NB4 (cell line): ENCODE measurements at regions not wholly inside any gene's neighbourhood (a gene's known extent, or its start where the extent isn't known, plus 50 kb on each side); places are given as distances from the start of the nearest gene placed in this dataset.

Experiments used
- MYC ChIP-seq: IDR thresholded peaks from 2 replicates; pipeline ENCODE4 v1.6.1; 2011; ENCODE audit warnings: low read depth, low read length
- POLR2A ChIP-seq: IDR thresholded peaks from 2 replicates; pipeline ENCODE4 v1.6.1; 2011; ENCODE audit warnings: mild to moderate bottlenecking; ENCODE audit not compliant: insufficient read length; ENCODE audit errors: extremely low read depth
- TF ChIP-seq, protein P1 (sequence below): IDR thresholded peaks from one replicate; pipeline ENCODE4 v1.5.1; 2012; ENCODE audit warnings: low read depth, low read length

DNA sequence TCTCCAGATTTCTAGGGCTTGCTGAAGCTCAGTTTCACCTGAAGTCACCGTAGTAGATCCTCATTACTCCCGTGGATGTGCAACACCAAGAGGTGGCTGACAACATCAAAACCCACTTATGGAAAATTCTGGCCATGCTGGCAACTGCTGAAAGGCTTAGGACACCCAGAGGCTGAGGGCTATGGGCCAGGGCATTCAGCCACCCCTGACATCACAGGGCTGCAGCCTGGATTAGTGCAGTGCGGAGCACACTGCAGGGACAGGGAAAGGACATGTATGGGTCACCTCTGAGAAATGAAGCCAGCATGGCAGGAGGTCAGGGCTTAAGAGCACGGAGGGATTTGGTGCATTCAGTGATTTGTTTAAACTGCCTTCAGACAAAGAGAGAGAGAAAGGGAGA lies 300.6 kb downstream of the TDRD15 start:
- TF ChIP-seq POLR2A = no peak
- TF ChIP-seq, protein P1, sequence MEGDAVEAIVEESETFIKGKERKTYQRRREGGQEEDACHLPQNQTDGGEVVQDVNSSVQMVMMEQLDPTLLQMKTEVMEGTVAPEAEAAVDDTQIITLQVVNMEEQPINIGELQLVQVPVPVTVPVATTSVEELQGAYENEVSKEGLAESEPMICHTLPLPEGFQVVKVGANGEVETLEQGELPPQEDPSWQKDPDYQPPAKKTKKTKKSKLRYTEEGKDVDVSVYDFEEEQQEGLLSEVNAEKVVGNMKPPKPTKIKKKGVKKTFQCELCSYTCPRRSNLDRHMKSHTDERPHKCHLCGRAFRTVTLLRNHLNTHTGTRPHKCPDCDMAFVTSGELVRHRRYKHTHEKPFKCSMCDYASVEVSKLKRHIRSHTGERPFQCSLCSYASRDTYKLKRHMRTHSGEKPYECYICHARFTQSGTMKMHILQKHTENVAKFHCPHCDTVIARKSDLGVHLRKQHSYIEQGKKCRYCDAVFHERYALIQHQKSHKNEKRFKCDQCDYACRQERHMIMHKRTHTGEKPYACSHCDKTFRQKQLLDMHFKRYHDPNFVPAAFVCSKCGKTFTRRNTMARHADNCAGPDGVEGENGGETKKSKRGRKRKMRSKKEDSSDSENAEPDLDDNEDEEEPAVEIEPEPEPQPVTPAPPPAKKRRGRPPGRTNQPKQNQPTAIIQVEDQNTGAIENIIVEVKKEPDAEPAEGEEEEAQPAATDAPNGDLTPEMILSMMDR = no peak
- TF ChIP-seq MYC = no peak
